ENCODE measurements at regions not wholly inside any gene's neighbourhood (a gene's known extent, or its start where the extent isn't known, plus 50 kb on each side); places are given as distances from the start of the nearest gene placed in this dataset.

GRCh38 chr9:87381050-87381711 is 116.5 kb upstream of the DAPK1 start:
- no peak for TF ChIP-seq EZH2 (IDR thresholded peaks at IDR 0.05; ENCODE audit: insufficient read depth, poor library complexity, severe bottlenecking)
- TF ChIP-seq EZH2phosphoT487 (IDR thresholded peaks at IDR 0.05; ENCODE audit: insufficient read depth, low read depth), result no peak
